Skeletal muscle satellite cell (primary cell): ENCODE measurements at regions not wholly inside any gene's neighbourhood (a gene's known extent, or its start where the extent isn't known, plus 50 kb on each side); places are given as distances from the start of the nearest gene placed in this dataset.

Experiments
- H3K27me3 ChIP-seq: 2 replicates; pipeline ENCODE4 v1.7.0; 2013; ENCODE audit warnings: low read length; ENCODE audit not compliant: control insufficient read depth, insufficient read depth
- H3K36me3 ChIP-seq: 2 replicates; pipeline ENCODE4 v1.7.0; 2013; ENCODE audit warnings: mild to moderate bottlenecking, control low read depth, low read length; ENCODE audit not compliant: insufficient read depth
- H3K4me1 ChIP-seq: 2 replicates; pipeline ENCODE4 v1.7.0; 2013; ENCODE audit warnings: low read length; ENCODE audit not compliant: control insufficient read depth, insufficient read depth
- H3K4me2 ChIP-seq: 2 replicates; pipeline ENCODE4 v1.7.0; 2013; ENCODE audit warnings: mild to moderate bottlenecking, low read length
- H3K4me3 ChIP-seq: 2 replicates; pipeline ENCODE4 v1.7.0; 2013; ENCODE audit warnings: low read length
- H3K9ac ChIP-seq: 2 replicates; pipeline ENCODE4 v1.7.0; 2013; ENCODE audit warnings: mild to moderate bottlenecking, low read depth, low read length, moderate library complexity
- H3K9me3 ChIP-seq: replicated peaks from 2 replicates; pipeline ENCODE4 v1.7.0; 2013; ENCODE audit warnings: mild to moderate bottlenecking, control low read depth, low read length

DNA sequence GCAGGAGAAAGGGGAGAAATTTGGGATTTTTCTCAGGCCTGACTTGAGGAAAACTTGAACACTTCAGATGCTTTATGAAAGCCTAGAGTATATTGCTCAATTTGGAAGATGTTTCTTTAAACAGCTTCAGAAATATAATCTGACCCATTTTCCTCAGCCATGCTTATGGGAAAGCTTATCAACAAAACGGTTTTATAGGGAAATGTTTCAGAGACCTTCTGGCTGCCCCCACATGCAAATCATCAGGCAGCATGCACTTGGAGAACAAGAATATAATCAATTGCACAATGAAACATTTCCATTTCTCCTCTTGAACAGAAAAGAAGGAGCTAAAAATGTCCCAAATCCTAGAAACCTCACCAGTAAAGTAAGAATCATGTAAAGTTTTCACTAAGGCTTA is 411.2 kb upstream of the ETAA1 start:
- Histone ChIP-seq H3K4me2 (no peak overlapping the region), H3K4me1 (no peaks in the 10 kb centered on the region), H3K4me3 (no peak overlapping the region), H3K9me3 (no peaks in the 10 kb centered on the region), H3K36me3 (no peaks in the 10 kb centered on the region), H3K9ac (no peak overlapping the region), H3K27me3 (no peaks in the 10 kb centered on the region)

DNA sequence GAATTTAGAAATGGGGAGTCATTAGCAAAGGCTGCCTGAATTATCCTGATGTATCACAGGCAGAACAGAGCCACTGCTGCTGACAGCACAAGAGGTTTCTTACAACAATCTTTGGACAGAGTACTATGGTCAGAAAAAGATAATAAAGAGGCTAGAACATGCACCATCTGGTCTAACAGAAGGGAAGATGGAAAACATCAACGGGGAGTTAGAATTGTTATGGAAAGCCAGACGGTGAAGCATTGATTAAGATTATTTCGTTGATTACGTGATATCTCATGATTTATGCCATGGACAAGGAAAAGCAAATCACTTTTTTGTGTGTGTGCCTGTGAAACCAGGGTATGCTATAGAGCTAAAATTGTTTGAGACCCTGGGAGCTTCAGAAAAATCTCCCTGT is 409.4 kb upstream of the ETAA1 start:
- Histone ChIP-seq H3K36me3 (no peaks in the 10 kb centered on the region), H3K4me2 (no peak overlapping the region), H3K27me3 (no peaks in the 10 kb centered on the region), H3K4me3 (no peak overlapping the region), H3K9me3 (no peaks in the 10 kb centered on the region), H3K4me1 (no peaks in the 10 kb centered on the region), H3K9ac (no peak overlapping the region)

DNA sequence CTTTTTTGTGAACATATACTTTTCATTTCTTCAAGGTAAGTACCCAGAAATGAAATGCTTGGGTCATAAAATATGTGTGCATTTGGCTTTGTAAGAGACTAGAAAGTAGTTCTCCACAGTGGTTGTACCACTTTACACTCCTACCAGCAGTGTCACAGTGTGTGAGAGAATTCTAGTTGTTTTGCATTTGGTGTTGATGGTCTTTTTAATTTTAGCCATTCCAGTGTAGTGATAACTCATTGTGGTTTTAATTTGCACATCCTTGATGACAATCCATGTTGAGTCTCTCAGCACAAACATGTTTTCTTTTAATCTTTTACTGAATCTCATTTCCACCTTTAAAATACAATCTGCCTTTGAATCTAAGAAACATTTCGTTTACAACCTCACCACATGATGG is 402.5 kb upstream of the ETAA1 start:
- H3K4me2 ChIP-seq: no peak overlapping the region
- no peaks in the 10 kb centered on the region for H3K36me3 ChIP-seq
- H3K9ac ChIP-seq: no peak overlapping the region
- no peaks in the 10 kb centered on the region for H3K9me3 ChIP-seq
- H3K4me1 ChIP-seq: no peaks in the 10 kb centered on the region
- no peaks in the 10 kb centered on the region for H3K27me3 ChIP-seq
- no peak overlapping the region for H3K4me3 ChIP-seq

DNA sequence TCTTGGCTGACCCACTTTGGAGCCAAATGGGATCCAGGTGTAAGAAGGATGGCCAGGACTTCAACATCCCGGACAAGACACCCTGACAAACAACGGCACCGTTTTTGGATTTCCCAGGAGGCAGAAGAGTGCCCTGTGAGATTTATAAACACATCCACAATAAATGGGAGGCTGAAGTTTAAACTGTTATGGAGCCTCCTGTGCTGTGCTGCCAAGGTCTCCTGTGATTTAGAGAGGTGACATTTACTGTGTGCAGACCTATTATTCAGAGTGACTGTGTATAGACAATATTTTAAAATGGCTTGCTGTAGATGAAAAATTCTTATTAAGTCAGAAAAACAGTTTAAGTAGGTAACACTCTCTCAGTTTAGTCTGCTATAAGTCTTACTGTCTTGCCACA is 401.5 kb upstream of the ETAA1 start:
- H3K4me1 ChIP-seq: no peaks in the 10 kb centered on the region
- no peak overlapping the region for H3K4me2 ChIP-seq
- no peak overlapping the region for H3K4me3 ChIP-seq
- no peak overlapping the region for H3K9ac ChIP-seq
- no peaks in the 10 kb centered on the region for H3K27me3 ChIP-seq
- H3K9me3 ChIP-seq: no peaks in the 10 kb centered on the region
- H3K36me3 ChIP-seq: no peaks in the 10 kb centered on the region

DNA sequence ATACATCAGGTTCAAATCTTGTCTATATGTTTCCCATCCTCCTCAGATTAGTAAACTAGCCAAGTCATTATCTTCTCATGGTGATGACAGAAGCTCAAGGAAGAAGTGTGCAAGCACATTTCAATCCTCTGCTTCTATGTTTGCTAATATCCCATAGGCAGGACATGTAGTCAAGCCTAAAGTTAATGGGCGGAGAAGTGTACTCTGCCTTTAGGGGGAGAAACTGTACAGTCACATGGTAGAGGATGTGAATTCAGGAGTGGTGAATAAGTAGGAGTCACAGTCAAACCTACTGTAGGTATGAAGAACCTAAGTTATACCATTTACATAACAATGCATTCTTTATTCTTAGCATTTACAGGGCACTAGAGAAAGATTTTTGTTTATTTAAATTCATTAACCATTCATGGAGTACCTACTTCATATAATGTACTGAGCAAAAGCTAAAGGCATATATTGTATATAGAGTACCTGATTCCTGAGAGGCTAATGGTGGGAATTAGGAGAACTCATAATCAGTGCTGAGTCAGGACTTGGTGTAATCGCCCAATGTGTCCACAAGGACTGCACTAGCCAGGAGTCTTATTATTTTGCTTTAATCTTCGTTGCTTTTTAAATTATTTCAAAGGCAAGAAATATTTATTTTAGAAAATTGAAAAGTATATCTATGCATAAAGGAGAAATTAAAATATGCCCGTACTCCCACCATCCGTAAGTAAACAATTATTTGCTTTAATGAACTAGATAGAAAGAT is 394.3 kb upstream of the ETAA1 start:
- Histone ChIP-seq H3K27me3 (no peaks in the 10 kb centered on the region), H3K4me2 (no peak overlapping the region), H3K9me3 (no peaks in the 10 kb centered on the region), H3K4me1 (no peaks in the 10 kb centered on the region), H3K36me3 (no peaks in the 10 kb centered on the region), H3K4me3 (no peak overlapping the region), H3K9ac (no peak overlapping the region)

DNA sequence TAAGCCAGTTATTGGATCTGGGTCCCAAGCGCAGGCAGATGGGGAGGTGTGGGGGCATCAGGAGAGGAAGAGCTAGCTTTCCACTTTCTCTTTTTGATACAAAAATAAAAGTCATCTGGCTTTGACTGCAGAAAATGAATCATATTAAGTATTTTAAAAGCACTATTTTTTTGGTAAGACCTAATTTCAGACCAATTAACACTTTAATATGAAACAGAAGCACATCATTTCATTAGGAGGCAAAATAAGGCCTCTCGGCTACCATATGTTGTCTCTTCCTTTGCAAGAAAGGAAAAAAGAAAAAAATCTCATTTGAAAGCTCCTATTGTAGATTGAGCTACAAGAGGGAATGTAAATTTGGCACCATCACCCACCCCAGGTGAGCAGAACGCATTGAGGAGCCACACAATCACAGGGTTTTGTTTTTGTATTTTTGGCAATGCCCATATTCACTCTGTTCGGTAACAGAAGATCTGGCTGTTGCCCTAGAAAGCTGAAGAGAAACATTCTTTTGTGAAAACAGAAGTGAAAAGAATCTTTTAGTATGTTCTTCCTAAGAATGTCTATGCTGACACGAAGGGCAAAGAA is 390.7 kb upstream of the ETAA1 start:
- Histone ChIP-seq H3K27me3 (no peaks in the 10 kb centered on the region), H3K4me3 (no peak overlapping the region), H3K4me1 (no peaks in the 10 kb centered on the region), H3K9ac (no peak overlapping the region), H3K9me3 (no peaks in the 10 kb centered on the region), H3K4me2 (no peak overlapping the region), H3K36me3 (no peaks in the 10 kb centered on the region)

DNA sequence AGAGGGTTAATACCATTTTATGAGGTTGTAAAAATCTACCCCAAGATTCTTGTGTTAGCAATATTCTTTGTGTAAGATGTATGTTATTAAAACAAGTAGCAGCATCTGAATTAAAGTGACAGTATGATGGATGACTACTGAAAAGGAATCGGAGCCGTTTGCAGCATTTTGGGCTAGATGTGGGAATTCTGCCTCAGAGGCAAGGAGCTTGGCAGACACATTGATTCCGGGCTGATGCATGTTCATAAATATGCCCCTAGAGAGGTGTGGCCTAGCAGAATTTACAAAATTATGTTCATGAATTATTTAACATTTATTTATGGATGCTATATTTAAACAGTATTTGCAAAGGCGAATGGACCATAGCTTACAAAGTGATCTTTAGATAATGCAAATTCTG is 389.0 kb upstream of the ETAA1 start:
- Histone ChIP-seq H3K4me3 (no peak overlapping the region), H3K27me3 (no peaks in the 10 kb centered on the region), H3K9ac (no peak overlapping the region), H3K4me2 (no peak overlapping the region), H3K36me3 (no peaks in the 10 kb centered on the region), H3K4me1 (no peaks in the 10 kb centered on the region), H3K9me3 (no peaks in the 10 kb centered on the region)

DNA sequence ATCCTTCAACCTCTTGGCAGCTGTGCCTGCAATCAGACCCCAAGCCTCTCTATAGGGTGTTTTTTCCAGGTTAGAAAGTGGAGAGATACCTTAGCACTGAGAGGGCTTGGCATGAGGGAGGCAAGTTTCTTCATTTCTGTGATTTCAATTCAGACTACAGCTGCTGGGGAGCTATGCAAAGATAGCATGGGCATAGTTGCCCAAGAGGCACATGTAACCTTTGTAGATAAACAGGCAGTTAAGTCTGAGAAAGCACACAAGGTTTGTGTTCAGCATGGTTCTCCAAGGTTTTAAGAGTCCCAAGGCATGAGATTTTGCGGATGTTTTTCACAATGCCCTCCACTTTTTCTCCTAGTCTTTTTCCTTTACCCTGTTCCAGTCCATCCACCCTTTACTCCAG is 385.0 kb upstream of the ETAA1 start:
- no peaks in the 10 kb centered on the region for H3K27me3 ChIP-seq
- no peaks in the 10 kb centered on the region for H3K9me3 ChIP-seq
- no peak overlapping the region for H3K9ac ChIP-seq
- H3K4me2 ChIP-seq: no peak overlapping the region
- no peak overlapping the region for H3K4me3 ChIP-seq
- no peaks in the 10 kb centered on the region for H3K4me1 ChIP-seq
- no peaks in the 10 kb centered on the region for H3K36me3 ChIP-seq

DNA sequence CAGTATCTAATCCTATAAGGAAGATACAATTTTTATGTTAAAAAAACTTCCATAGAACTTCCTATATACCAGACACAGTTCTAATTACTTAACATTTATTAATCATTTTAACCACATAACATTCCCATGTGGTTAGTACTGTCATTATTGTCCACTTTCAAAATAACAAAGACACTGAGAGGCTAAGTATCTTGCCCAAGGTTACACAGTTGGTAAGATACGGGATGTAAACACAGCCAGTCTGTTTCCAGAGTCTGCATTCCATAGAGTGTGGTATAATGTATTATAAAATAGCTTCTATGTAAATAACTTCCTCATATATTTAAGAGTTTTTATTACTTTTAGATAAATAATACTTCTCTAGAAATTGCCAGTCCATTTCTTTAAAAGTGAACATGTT is 383.3 kb upstream of the ETAA1 start:
- no peak overlapping the region for H3K9ac ChIP-seq
- no peak overlapping the region for H3K4me2 ChIP-seq
- no peaks in the 10 kb centered on the region for H3K27me3 ChIP-seq
- H3K4me3 ChIP-seq: no peak overlapping the region
- no peaks in the 10 kb centered on the region for H3K4me1 ChIP-seq
- no peaks in the 10 kb centered on the region for H3K36me3 ChIP-seq
- no peaks in the 10 kb centered on the region for H3K9me3 ChIP-seq

DNA sequence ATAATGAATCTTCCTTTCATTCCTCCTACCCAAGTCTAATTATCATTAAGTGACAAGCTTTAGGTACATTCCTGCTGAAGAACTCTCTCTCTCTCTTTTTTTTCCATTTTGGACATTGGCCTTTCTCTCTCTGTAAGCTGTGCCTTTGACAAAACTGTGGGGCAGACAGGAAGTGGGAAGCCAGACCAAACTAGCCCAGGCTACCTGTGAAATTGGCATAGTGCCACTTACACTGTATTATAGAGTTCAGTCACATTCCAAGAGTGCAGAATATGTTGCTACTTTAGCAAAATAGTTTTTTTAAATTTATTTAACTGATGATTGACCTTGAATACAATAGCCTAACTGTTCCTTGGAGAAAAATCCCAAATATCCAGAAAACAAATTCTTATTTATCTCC is 381.5 kb upstream of the ETAA1 start:
- no peaks in the 10 kb centered on the region for H3K9me3 ChIP-seq
- no peak overlapping the region for H3K4me2 ChIP-seq
- H3K36me3 ChIP-seq: no peaks in the 10 kb centered on the region

DNA sequence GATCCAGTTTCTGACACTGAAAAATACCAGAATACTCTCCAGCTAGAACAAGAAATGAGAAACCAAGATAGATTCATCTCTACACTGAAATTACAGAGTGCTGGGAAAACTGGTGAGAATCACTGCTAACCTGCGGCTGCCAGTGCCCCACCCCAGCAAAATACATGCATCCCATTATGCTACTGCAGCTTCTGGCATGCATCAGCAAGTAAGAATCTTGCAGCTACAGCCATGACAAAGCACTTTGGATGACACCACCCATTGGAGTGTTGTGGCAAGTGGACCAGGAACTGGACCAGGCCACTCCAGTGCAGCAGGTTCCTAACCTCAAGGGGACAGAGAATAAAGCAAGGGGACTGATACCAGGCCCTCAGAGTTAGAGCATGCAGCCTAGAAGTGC is 378.8 kb upstream of the ETAA1 start:
- Histone ChIP-seq H3K27me3 (no peaks in the 10 kb centered on the region), H3K9me3 (no peaks in the 10 kb centered on the region), H3K9ac (no peak overlapping the region), H3K36me3 (no peaks in the 10 kb centered on the region), H3K4me3 (no peak overlapping the region), H3K4me2 (no peak overlapping the region), H3K4me1 (no peaks in the 10 kb centered on the region)

More for the DNA sequence above, 381.5 kb upstream of the ETAA1 start:
- no peaks in the 10 kb centered on the region for H3K4me1 ChIP-seq
- no peak overlapping the region for H3K4me3 ChIP-seq
- H3K9ac ChIP-seq: no peak overlapping the region
- H3K27me3 ChIP-seq: no peaks in the 10 kb centered on the region

DNA sequence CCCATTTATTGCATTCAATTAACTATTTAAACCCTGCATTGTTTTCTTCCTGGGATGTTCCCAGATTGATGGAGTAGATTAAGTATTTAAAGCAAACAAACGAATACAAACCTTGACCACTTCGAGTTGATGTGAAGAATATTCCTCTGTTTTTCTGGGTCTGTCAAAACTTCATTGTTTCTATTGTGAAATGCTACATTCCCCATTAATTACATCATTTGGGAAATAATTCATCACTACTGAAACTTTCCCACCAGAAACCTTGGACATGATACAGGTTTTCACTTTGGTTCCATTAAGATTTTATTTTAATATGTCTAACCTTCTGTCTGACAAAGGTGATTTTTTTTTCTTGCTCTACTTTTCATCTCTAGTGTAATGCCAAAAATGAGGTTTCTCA is 365.1 kb upstream of the ETAA1 start:
- no peaks in the 10 kb centered on the region for H3K36me3 ChIP-seq
- H3K27me3 ChIP-seq: no peaks in the 10 kb centered on the region
- no peaks in the 10 kb centered on the region for H3K9me3 ChIP-seq
- no peaks in the 10 kb centered on the region for H3K4me1 ChIP-seq
- no peak overlapping the region for H3K4me3 ChIP-seq
- H3K9ac ChIP-seq: no peak overlapping the region
- H3K4me2 ChIP-seq: no peak overlapping the region
